HUES48 (cell line): ENCODE measurements at regions not wholly inside any gene's neighbourhood (a gene's known extent, or its start where the extent isn't known, plus 50 kb on each side); places are given as distances from the start of the nearest gene placed in this dataset.

ENCODE experiments used
- H3K27ac ChIP-seq: one replicate; pipeline ENCODE4 v1.7.0; 2013; ENCODE audit warnings: low read depth, low read length, inconsistent platforms
- H3K27me3 ChIP-seq: 2 replicates; pipeline ENCODE4 v1.6.1; 2013; ENCODE audit warnings: mild to moderate bottlenecking, low read length; ENCODE audit not compliant: control insufficient read depth, insufficient read depth
- H3K36me3 ChIP-seq: 2 replicates; pipeline ENCODE4 v1.6.1; 2013; ENCODE audit warnings: low read length; ENCODE audit not compliant: control insufficient read depth, insufficient read depth
- H3K4me1 ChIP-seq: 2 replicates; pipeline ENCODE4 v1.6.1; 2013; ENCODE audit warnings: mild to moderate bottlenecking, low read length; ENCODE audit not compliant: control insufficient read depth, insufficient read depth
- H3K4me3 ChIP-seq: 2 replicates; pipeline ENCODE4 v1.5.1; 2013; ENCODE audit warnings: mild to moderate bottlenecking, low read depth, low read length
- H3K9ac ChIP-seq: 2 replicates; pipeline ENCODE4 v1.6.1; 2013; ENCODE audit warnings: mild to moderate bottlenecking, low read depth, low read length, moderate library complexity
- H3K9me3 ChIP-seq: 2 replicates; pipeline ENCODE4 v1.6.1; 2013; ENCODE audit warnings: low read length; ENCODE audit not compliant: control insufficient read depth, insufficient read depth

DNA sequence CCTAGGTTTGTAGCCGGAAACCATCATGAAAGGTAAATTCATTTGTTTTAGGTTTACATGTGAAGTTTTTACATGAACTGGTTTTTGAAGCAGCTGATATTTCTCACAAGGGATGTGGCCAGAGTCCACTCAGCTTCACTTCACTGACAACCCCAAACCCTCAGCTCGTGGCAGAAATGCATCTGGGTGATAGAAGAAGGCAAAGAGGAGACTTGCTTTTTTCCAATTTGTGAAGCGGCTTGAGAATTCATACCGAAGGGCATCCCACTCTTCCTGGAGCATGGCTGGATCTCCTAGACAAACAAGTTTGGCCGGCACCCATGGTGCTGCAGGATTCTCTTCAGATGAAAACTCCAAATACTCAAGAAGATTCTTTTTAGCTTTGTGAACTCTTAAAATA, 392.8 kb upstream of the CNR1 start:
- H3K9me3 ChIP-seq = no peaks in the 10 kb centered on the region
- no peak overlapping the region for H3K27ac ChIP-seq
- H3K9ac ChIP-seq = no peak overlapping the region
- no peaks in the 10 kb centered on the region for H3K36me3 ChIP-seq
- no peak overlapping the region for H3K4me3 ChIP-seq
- no peaks in the 10 kb centered on the region for H3K27me3 ChIP-seq
- no peaks in the 10 kb centered on the region for H3K4me1 ChIP-seq

DNA sequence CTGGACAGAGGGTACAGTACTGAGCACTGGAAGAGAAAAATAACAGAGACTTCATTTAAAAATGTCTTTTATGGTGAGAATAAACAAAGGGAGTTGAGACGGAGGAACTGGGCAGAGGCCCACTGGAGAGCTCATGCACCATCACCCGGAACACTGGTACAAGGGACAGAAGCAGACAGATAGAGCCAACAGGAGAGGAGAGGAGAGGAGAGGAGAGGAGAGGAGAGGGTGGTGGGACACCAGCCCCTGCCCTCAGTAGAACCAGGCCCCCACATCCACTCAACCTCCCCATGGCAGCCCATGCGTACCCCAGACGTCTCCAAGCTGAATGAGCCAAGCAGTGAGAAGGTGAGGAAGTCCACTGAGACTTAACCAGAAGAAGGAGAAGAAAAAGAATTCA, 390.5 kb upstream of the CNR1 start:
- Histone ChIP-seq H3K9me3 (no peaks in the 10 kb centered on the region), H3K27ac (no peak overlapping the region), H3K36me3 (no peaks in the 10 kb centered on the region), H3K4me1 (no peaks in the 10 kb centered on the region), H3K9ac (no peak overlapping the region), H3K4me3 (no peak overlapping the region), H3K27me3 (no peaks in the 10 kb centered on the region)

DNA sequence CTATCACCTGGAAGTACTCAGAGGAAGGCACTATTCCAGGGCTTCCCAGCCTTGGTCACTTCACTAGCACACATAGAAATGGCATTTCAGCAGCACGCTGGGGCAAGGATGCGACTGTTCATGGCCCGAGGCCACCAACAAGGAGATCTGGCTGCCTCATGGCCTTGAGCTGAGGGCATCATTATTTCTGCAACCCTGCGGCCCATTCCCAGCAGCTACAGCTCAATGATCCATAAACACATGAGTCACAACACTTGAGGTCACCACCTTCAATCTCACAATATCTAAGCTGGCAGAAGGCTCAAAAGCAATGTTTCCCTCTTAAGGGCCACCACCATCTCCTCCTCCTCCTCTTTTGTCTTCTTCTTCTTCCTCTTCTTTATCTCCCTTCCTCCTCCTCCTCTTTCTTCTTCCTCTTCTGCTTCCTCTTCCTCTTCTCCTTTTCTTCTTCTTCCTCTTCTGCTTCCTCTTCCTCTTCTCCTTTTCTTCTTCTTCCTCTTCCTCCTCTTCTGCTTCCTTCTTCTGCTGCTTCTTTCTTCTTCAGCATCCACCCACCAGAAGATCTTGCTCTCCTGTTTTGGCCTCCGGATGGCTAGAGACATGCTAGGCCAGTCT, 382.9 kb upstream of the CNR1 start:
- Histone ChIP-seq H3K36me3 (no peaks in the 10 kb centered on the region), H3K27ac (no peak overlapping the region), H3K9me3 (no peaks in the 10 kb centered on the region), H3K4me3 (no peak overlapping the region), H3K27me3 (no peaks in the 10 kb centered on the region), H3K4me1 (no peaks in the 10 kb centered on the region), H3K9ac (no peak overlapping the region)

DNA sequence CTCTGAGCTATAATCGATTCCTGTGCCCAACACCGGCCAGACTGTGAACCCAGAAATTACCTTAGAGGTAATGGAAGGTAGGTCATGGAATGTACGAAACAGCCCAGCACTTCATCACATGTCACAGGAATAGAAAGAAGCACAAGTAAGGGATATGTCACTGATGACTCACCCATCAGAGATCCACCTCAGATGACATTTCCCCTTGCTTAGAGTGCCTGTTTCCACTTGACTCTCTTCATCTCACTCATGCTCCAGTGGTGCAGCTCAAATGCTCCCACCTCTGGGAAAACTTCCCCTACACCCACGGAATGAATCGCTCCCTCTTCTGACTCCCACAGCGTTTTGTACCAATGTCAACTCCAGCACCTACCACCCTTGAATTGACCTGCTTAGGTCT, 381.6 kb upstream of the CNR1 start:
- no peaks in the 10 kb centered on the region for H3K36me3 ChIP-seq
- no peaks in the 10 kb centered on the region for H3K9me3 ChIP-seq
- H3K4me3 ChIP-seq = no peak overlapping the region
- H3K9ac ChIP-seq = no peak overlapping the region
- no peaks in the 10 kb centered on the region for H3K4me1 ChIP-seq
- H3K27me3 ChIP-seq = no peaks in the 10 kb centered on the region
- H3K27ac ChIP-seq = no peak overlapping the region

DNA sequence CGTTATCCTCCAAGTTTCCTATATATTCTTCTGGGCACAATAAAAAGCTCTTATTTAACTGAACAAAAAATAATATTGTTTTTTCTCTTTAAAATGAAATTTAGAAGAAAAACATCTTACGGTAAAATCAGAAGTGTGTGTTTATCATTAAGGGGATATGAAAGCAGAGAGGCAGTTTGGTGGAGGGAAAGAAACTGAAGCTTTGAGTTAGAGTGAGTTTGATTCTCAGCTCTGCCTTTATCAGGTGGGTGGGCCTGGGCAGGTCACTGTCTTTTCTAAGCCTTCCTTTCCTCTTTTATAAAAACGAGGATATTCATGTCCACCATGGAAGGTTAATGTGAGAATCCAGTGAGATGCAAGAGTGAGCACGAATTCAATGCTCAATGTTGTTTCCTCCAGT, 379.8 kb upstream of the CNR1 start:
- H3K4me1 ChIP-seq = no peaks in the 10 kb centered on the region
- H3K9ac ChIP-seq = no peak overlapping the region
- H3K27ac ChIP-seq = no peak overlapping the region
- no peaks in the 10 kb centered on the region for H3K36me3 ChIP-seq
- no peaks in the 10 kb centered on the region for H3K27me3 ChIP-seq
- no peak overlapping the region for H3K4me3 ChIP-seq
- no peaks in the 10 kb centered on the region for H3K9me3 ChIP-seq

DNA sequence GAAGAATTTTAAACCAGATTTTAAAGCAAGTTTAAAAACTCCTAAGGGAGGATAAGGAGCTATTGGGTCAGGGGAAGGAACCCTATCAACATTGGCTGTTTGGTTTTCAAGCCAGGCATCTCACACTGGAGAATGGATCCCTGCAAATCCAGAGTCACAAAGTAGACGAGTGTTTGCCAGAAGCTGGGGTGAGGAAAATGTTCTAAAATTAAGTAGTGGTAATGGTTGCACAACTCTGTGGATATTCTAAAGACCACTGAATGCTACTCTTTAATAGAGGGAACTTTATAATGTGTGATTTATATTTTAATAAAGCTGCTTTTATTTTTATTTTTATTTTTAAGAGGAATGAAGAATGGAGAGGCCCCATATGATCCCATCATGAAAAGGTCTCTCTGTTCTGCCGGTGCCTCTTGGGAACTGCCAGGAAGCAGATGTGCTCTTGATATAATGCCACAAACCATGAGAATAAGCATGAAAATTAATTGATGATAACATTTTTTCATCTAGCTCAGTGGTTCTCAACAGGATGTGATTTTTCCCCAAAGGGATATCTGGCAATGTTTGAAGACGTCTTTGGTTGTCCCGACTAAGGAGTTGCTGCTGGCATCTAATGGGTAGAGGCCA, 379.0 kb upstream of the CNR1 start:
- Histone ChIP-seq H3K27ac (no peak overlapping the region), H3K27me3 (no peaks in the 10 kb centered on the region), H3K4me3 (no peak overlapping the region), H3K9ac (no peak overlapping the region), H3K9me3 (no peaks in the 10 kb centered on the region), H3K36me3 (no peaks in the 10 kb centered on the region), H3K4me1 (no peaks in the 10 kb centered on the region)

DNA sequence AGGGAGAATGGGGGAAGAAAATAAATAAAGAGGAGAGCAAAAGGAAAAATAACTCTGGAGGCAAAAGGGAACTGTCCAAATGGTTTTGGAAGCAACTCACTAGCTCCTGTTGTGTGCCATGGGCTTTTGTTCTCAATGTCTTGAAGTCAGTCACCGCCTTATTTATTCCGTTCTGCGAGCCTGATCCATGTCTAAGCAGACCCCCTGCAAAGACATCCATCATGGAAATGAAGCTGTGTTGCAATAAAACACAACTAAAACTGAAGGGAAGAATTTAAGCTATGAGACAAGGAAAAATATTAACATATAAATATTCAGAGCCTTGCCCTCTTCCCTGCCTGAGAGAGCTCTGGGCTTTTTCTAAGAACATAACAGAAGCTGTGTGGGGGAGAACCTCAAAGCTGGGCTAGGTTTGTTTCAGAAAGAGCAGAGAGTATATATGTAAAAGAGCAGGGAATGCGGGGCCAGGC, 373.2 kb upstream of the CNR1 start:
- Histone ChIP-seq H3K9me3 (no peaks in the 10 kb centered on the region), H3K27me3 (no peaks in the 10 kb centered on the region), H3K4me3 (no peak overlapping the region), H3K36me3 (no peaks in the 10 kb centered on the region), H3K4me1 (peaks cover 15% of the 10 kb centered on the region; the same call in 1 of the 2 replicates), H3K9ac (no peak overlapping the region), H3K27ac (no peak overlapping the region)

DNA sequence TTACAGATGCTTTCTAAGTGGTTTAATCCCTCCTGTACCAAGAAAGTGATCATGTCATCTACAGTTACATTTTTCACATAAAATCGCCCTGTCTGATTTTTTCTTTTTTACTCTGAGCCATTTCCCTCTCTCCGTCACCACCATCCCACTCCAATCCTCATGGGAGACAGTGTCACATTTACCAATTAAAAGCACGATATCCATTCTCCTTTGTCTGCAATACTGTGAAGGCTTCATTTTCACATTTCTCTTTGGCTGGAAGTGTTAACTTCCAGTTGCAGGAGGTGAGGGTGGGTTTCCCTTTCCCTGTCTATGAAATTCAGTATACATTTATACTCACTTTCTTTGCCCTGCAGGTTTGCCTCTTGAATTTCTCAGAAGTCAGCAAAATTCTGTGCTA, 372.7 kb upstream of the CNR1 start:
- Histone ChIP-seq H3K27me3 (no peaks in the 10 kb centered on the region), H3K27ac (no peak overlapping the region), H3K36me3 (no peaks in the 10 kb centered on the region), H3K4me1 (peaks cover 15% of the 10 kb centered on the region; the same call in 1 of the 2 replicates), H3K9ac (no peak overlapping the region), H3K4me3 (no peak overlapping the region), H3K9me3 (no peaks in the 10 kb centered on the region)

DNA sequence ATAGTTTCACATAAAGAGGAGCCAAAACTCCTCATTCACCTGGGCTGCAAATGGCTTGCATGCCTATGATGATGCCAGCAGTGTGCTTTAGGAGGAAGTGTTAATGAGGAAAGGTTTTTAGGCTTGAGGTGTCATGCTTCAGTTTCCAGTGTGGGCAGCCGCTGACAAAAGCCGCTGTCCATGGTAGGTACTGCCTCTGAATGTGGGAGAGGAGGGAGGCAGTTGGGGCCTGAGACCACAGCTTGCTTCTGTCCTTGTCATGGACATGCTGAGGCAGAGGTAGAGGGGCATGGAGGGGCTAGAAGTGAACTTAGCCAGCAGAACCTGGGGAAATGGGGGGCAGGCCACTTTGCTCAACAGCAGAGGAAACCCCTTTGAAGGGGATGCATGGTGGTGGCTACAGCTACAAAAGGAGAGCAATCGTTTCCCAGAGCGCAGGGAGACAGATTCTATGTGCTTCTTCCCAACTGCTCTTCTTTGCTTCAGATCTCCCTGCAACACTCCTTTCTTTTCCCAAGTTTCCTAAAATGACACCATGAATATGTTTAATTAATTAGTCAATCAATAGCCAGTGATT, 372.1 kb upstream of the CNR1 start:
- H3K36me3 ChIP-seq = no peaks in the 10 kb centered on the region
- no peak overlapping the region for H3K27ac ChIP-seq
- H3K9ac ChIP-seq = no peak overlapping the region
- no peaks in the 10 kb centered on the region for H3K27me3 ChIP-seq
- no peak overlapping the region for H3K4me3 ChIP-seq
- peaks cover 16% of the 10 kb centered on the region; the same call in 1 of the 2 replicates for H3K4me1 ChIP-seq
- no peaks in the 10 kb centered on the region for H3K9me3 ChIP-seq

DNA sequence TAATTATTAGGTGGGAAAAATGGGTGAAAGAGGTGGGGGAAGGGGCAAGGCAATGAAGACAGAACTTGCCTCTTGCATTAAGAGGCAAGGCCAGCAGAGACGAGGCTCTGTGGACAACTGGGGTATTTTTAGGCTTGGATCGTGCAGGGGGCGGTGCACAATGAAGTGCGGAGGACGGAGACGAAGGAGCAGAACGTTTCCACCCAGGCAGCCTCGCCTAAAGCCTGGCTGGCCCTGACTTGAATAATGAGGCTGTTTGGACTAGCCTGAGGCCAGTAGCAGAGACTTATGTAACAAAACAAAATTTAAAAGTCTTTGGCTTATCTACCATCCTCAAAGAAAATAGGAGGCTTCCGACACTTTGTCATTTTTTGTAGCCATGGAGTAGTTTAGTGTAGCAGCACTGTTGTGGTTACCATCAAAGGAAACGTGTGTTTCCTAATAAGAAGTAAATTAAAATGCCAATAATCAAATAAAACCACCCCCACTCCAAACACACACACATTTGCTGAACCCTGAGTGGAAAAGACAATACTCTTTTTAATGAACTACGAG, 370.0 kb upstream of the CNR1 start:
- Histone ChIP-seq H3K9me3 (no peaks in the 10 kb centered on the region; the same call in 1 of the 2 replicates), H3K27ac (no peak overlapping the region), H3K4me3 (no peak overlapping the region), H3K36me3 (no peaks in the 10 kb centered on the region), H3K9ac (no peak overlapping the region), H3K27me3 (no peaks in the 10 kb centered on the region), H3K4me1 (peaks cover 23% of the 10 kb centered on the region)

DNA sequence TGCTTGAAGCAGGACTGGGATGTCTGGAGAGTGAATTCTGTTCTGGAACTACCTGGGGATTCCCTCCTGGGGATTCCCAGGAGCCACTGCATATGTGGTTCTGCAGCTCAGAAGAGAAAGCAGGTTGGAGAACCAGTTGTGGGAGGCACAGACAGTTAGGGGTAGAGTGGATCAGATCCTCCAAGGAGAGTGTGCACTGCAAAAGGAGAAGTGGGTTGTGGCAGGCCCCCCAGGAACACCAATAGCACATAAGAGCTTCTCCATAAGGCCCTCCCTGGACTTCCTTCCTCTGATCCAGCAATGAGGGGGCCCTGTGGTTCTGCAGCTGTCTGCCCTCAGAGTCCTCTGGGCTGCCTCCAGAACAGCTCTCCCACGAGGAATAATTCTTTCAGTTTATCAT, 369.2 kb upstream of the CNR1 start:
- no peak overlapping the region for H3K4me3 ChIP-seq
- no peaks in the 10 kb centered on the region for H3K36me3 ChIP-seq
- H3K9ac ChIP-seq = no peak overlapping the region
- H3K9me3 ChIP-seq = no peaks in the 10 kb centered on the region; the same call in 1 of the 2 replicates
- peaks cover 30% of the 10 kb centered on the region for H3K4me1 ChIP-seq
- H3K27ac ChIP-seq = no peak overlapping the region
- H3K27me3 ChIP-seq = no peaks in the 10 kb centered on the region
